ENCODE measurements at regions not wholly inside any gene's neighbourhood (a gene's known extent, or its start where the extent isn't known, plus 50 kb on each side); places are given as distances from the start of the nearest gene placed in this dataset.

- Histone ChIP-seq H3K27ac (ENCODE audit: low read length) (no peak overlapping the region), H3K4me1 (ENCODE audit: control insufficient read depth in 1 of 2, extremely low read depth in 1 of 2, insufficient read depth in 2 of 2, low read length in 2 of 2) (no peaks in the 10 kb centered on the region), H3K9me3 (no peaks in the 10 kb centered on the region), H3K27me3 (replicated peaks in 1 of 2; ENCODE audit: control insufficient read depth in 2 of 2, extremely low read depth in 1 of 2, insufficient read depth in 2 of 2, low read length in 1 of 2) (no peaks in the 10 kb centered on the region), H3K4me3 (ENCODE audit: control insufficient read depth in 1 of 2, extremely low read depth in 1 of 2, low read length in 1 of 2) (no peak overlapping the region), H3K36me3 (ENCODE audit: control insufficient read depth in 2 of 2, extremely low read depth in 1 of 2, insufficient read depth in 1 of 2, low read length in 1 of 2) (no peaks in the 10 kb centered on the region)
- WGBS (ENCODE audit: insufficient coverage) = no CpG with 5 or more reads among the region's 4 CpGs
- peaks cover 6 to 10% (median 8%) of the 10 kb centered on the region in 3 donors for H3K9me3 Mint-ChIP-seq
- POLR2A ChIA-PET = no interaction called here
- no peaks in the 10 kb centered on the region for H3K4me1 Mint-ChIP-seq
- CTCF ChIA-PET = no interaction called here
- no peak overlapping the region for H3K4me3 Mint-ChIP-seq
- ATAC-seq (replicated peaks in 1 of 4) (no peak), DNase-seq (no peak)
- peaks cover 4 to 9% of the 10 kb centered on the region in 2 donors for H3K27me3 Mint-ChIP-seq
- no peaks in the 10 kb centered on the region for H3K36me3 Mint-ChIP-seq
- H3K27ac Mint-ChIP-seq = no peak overlapping the region
Measured at GRCh38 chr18:22739789-22740188, 193.3 kb upstream of the RBBP8 start.

GRCh38 chr18:22741318-22741717 is 191.8 kb upstream of the RBBP8 start:
- Histone ChIP-seq H3K27ac (ENCODE audit: low read length) (no peak overlapping the region), H3K4me1 (ENCODE audit: control insufficient read depth in 1 of 2, extremely low read depth in 1 of 2, insufficient read depth in 2 of 2, low read length in 2 of 2) (no peaks in the 10 kb centered on the region), H3K9me3 (no peaks in the 10 kb centered on the region), H3K4me3 (ENCODE audit: control insufficient read depth in 1 of 2, extremely low read depth in 1 of 2, low read length in 1 of 2) (no peak overlapping the region), H3K27me3 (replicated peaks in 1 of 2; ENCODE audit: control insufficient read depth in 2 of 2, extremely low read depth in 1 of 2, insufficient read depth in 2 of 2, low read length in 1 of 2) (no peaks in the 10 kb centered on the region), H3K36me3 (ENCODE audit: control insufficient read depth in 2 of 2, extremely low read depth in 1 of 2, insufficient read depth in 1 of 2, low read length in 1 of 2) (no peaks in the 10 kb centered on the region)
- H3K9me3 Mint-ChIP-seq = peaks cover 9 to 16% (median 10%) of the 10 kb centered on the region in 3 donors
- peaks cover 9 to 10% of the 10 kb centered on the region in 2 donors for H3K27me3 Mint-ChIP-seq
- no CpG with 5 or more reads among the region's 3 CpGs for WGBS (ENCODE audit: insufficient coverage)
- no peak for ATAC-seq (replicated peaks in 1 of 4)
- no peak overlapping the region for H3K4me3 Mint-ChIP-seq
- POLR2A ChIA-PET = no interaction called here
- H3K27ac Mint-ChIP-seq = no peak overlapping the region
- no peaks in the 10 kb centered on the region for H3K4me1 Mint-ChIP-seq
- CTCF ChIA-PET = no interaction called here
- DNase-seq = no peak
- no peaks in the 10 kb centered on the region for H3K36me3 Mint-ChIP-seq

GRCh38 chr18:22742409-22742808 is 190.7 kb upstream of the RBBP8 start:
- no peak overlapping the region for H3K4me3 ChIP-seq (ENCODE audit: control insufficient read depth in 1 of 2, extremely low read depth in 1 of 2, low read length in 1 of 2)
- no peak for ATAC-seq (replicated peaks in 1 of 4)
- Mint-ChIP-seq H3K27me3 (peaks cover 10 to 13% of the 10 kb centered on the region in 2 donors), H3K4me1 (no peaks in the 10 kb centered on the region), H3K36me3 (no peaks in the 10 kb centered on the region), H3K27ac (no peak overlapping the region), H3K4me3 (no peak overlapping the region), H3K9me3 (peaks cover 9 to 16% (median 11%) of the 10 kb centered on the region in 3 donors)
- ChIA-PET POLR2A (no interaction called here), CTCF (no interaction called here)
- no peaks in the 10 kb centered on the region for H3K36me3 ChIP-seq (ENCODE audit: control insufficient read depth in 2 of 2, extremely low read depth in 1 of 2, insufficient read depth in 1 of 2, low read length in 1 of 2)
- no peaks in the 10 kb centered on the region for H3K9me3 ChIP-seq
- H3K27me3 ChIP-seq (replicated peaks in 1 of 2; ENCODE audit: control insufficient read depth in 2 of 2, extremely low read depth in 1 of 2, insufficient read depth in 2 of 2, low read length in 1 of 2) = no peaks in the 10 kb centered on the region
- no peak for DNase-seq
- H3K4me1 ChIP-seq (ENCODE audit: control insufficient read depth in 1 of 2, extremely low read depth in 1 of 2, insufficient read depth in 2 of 2, low read length in 2 of 2) = no peaks in the 10 kb centered on the region
- H3K27ac ChIP-seq (ENCODE audit: low read length) = no peak overlapping the region
- WGBS (ENCODE audit: insufficient coverage) = 60% methylated on average over 1 of the region's 3 CpGs

DNA sequence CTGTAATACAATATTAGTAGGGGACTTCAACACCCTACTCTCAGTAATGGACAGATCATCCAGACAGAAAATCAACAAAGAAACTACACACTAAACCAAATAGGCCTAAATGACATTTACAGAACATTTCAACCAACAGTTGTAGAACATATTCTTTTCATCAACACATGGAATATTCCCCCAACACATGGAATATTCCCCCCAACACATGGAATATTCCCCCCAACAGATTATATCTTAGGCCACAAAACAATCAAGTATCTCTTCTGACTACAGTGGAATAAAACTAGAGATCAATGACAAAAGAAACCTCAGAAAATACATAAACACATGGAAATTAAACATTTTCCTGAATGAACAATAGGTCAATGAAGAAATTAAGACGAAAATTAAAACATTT is 187.2 kb upstream of the RBBP8 start:
- Mint-ChIP-seq H3K27ac (no peak overlapping the region), H3K4me3 (no peak overlapping the region)

GRCh38 chr18:22752014-22752413 is 181.1 kb upstream of the RBBP8 start:
- Mint-ChIP-seq H3K4me3 (no peak overlapping the region), H3K27ac (no peak overlapping the region), H3K27me3 (peaks cover 29 to 32% of the 10 kb centered on the region in 2 donors), H3K36me3 (no peaks in the 10 kb centered on the region), H3K4me1 (no peaks in the 10 kb centered on the region), H3K9me3 (no peaks in the 10 kb centered on the region)
- ATAC-seq (replicated peaks in 1 of 4) (no peak), DNase-seq (no peak)
- CTCF ChIA-PET = no interaction called here
- Histone ChIP-seq H3K36me3 (ENCODE audit: control insufficient read depth in 2 of 2, extremely low read depth in 1 of 2, insufficient read depth in 1 of 2, low read length in 1 of 2) (no peaks in the 10 kb centered on the region), H3K27ac (ENCODE audit: low read length) (no peak overlapping the region), H3K4me3 (ENCODE audit: control insufficient read depth in 1 of 2, extremely low read depth in 1 of 2, low read length in 1 of 2) (no peak overlapping the region), H3K27me3 (replicated peaks in 1 of 2; ENCODE audit: control insufficient read depth in 2 of 2, extremely low read depth in 1 of 2, insufficient read depth in 2 of 2, low read length in 1 of 2) (peaks cover 0 to 18% of the 10 kb centered on the region in 2 experiments), H3K4me1 (ENCODE audit: control insufficient read depth in 1 of 2, extremely low read depth in 1 of 2, insufficient read depth in 2 of 2, low read length in 2 of 2) (no peaks in the 10 kb centered on the region), H3K9me3 (no peaks in the 10 kb centered on the region)
- POLR2A ChIA-PET = interaction anchor here in 1 of 2 donors (0.7 kb wide), 1 partner anchor 40 kb away, joined by 3 read pairs; no protein-coding TSS in a partner anchor
- WGBS (ENCODE audit: insufficient coverage) = 36% methylated on average over 1 of the region's 2 CpGs

More for the DNA sequence above, 187.2 kb upstream of the RBBP8 start:
- Histone ChIP-seq H3K27me3 (replicated peaks in 1 of 2; ENCODE audit: control insufficient read depth in 2 of 2, extremely low read depth in 1 of 2, insufficient read depth in 2 of 2, low read length in 1 of 2) (peaks cover 0 to 6% of the 10 kb centered on the region in 2 experiments), H3K4me3 (ENCODE audit: control insufficient read depth in 1 of 2, extremely low read depth in 1 of 2, low read length in 1 of 2) (no peak overlapping the region), H3K9me3 (no peaks in the 10 kb centered on the region), H3K27ac (ENCODE audit: low read length) (no peak overlapping the region), H3K4me1 (ENCODE audit: control insufficient read depth in 1 of 2, extremely low read depth in 1 of 2, insufficient read depth in 2 of 2, low read length in 2 of 2) (no peaks in the 10 kb centered on the region), H3K36me3 (ENCODE audit: control insufficient read depth in 2 of 2, extremely low read depth in 1 of 2, insufficient read depth in 1 of 2, low read length in 1 of 2) (no peaks in the 10 kb centered on the region)
- CTCF ChIA-PET = no interaction called here
- no CpG with 5 or more reads among the region's 1 CpG for WGBS (ENCODE audit: insufficient coverage)
- POLR2A ChIA-PET = no interaction called here
- no peaks in the 10 kb centered on the region for H3K36me3 Mint-ChIP-seq
- H3K27me3 Mint-ChIP-seq = peaks cover 17 to 24% of the 10 kb centered on the region in 2 donors
- no peak for DNase-seq
- H3K9me3 Mint-ChIP-seq = peaks cover 9 to 16% (median 11%) of the 10 kb centered on the region in 3 donors
- ATAC-seq (replicated peaks in 1 of 4) = no peak
- H3K4me1 Mint-ChIP-seq = no peaks in the 10 kb centered on the region

DNA sequence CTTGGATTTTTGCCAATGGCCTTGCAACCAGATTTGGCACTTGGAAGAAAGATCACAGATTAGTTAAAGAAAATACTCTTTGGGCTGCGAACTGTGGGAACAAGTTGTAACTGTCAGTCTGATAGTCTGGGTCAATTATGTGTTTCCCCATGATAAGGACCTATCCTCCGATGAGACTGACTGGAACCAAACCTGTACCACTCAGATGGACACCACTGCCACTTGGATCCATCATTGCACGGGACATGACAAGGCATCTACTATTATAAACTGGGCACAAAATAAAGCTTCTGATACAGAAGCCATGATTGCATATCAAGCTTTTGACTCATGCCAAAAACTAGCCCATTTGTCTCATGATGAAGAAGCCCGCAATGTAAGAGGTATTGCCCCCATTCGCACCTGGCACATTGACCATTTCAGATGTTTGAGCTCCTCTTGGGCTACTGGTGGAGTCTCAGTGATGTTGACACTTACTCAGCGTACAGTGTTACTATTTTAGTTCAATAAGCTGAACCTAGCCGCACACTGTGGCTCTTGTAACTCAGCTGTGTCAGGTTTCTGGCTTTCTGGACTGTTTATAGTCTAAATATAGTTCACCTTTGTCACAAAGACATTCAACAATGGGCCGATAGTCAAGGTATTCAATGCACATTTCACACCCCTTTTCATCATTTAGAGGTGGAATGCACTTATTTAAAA is 179.8 kb upstream of the RBBP8 start:
- ChIA-PET CTCF (no interaction called here), POLR2A (no interaction called here)
- H3K4me3 Mint-ChIP-seq = no peak overlapping the region
- Histone ChIP-seq H3K4me3 (ENCODE audit: control insufficient read depth in 1 of 2, extremely low read depth in 1 of 2, low read length in 1 of 2) (no peak overlapping the region), H3K36me3 (ENCODE audit: control insufficient read depth in 2 of 2, extremely low read depth in 1 of 2, insufficient read depth in 1 of 2, low read length in 1 of 2) (no peaks in the 10 kb centered on the region), H3K27me3 (replicated peaks in 1 of 2; ENCODE audit: control insufficient read depth in 2 of 2, extremely low read depth in 1 of 2, insufficient read depth in 2 of 2, low read length in 1 of 2) (peaks cover 0 to 21% of the 10 kb centered on the region in 2 experiments), H3K9me3 (no peaks in the 10 kb centered on the region), H3K27ac (ENCODE audit: low read length) (no peak overlapping the region), H3K4me1 (ENCODE audit: control insufficient read depth in 1 of 2, extremely low read depth in 1 of 2, insufficient read depth in 2 of 2, low read length in 2 of 2) (no peaks in the 10 kb centered on the region)
- ATAC-seq (replicated peaks in 1 of 4) (no peak), DNase-seq (no peak)
- peaks cover 0 to under 1% (median 0%) of the 10 kb centered on the region in 3 donors for H3K9me3 Mint-ChIP-seq
- no peak overlapping the region for H3K27ac Mint-ChIP-seq
- H3K36me3 Mint-ChIP-seq = no peaks in the 10 kb centered on the region
- no peaks in the 10 kb centered on the region for H3K4me1 Mint-ChIP-seq
- WGBS (ENCODE audit: insufficient coverage) = 86% methylated on average over 6 of the region's 8 CpGs
- peaks cover 17 to 30% of the 10 kb centered on the region in 2 donors for H3K27me3 Mint-ChIP-seq
